Osteocyte (in vitro differentiated cells): ENCODE measurements at regions not wholly inside any gene's neighbourhood (a gene's known extent, or its start where the extent isn't known, plus 50 kb on each side); places are given as distances from the start of the nearest gene placed in this dataset.
A peak's percentile ranks its signal among the peaks of the same experiment; 100 is the strongest.

Experiments
- DNase-seq: peaks from one replicate; pipeline ENCODE4 v3.0.0; 2021; ENCODE audit warnings: mixed read lengths; ENCODE audit not compliant: unreplicated experiment; ENCODE audit errors: extremely low spot score
- H3K27ac Mint-ChIP-seq: one replicate; pipeline ENCODE4 v1.8.0; 2021; ENCODE audit warnings: mild to moderate bottlenecking, mixed read lengths; ENCODE audit not compliant: unreplicated experiment
- H3K27me3 Mint-ChIP-seq: one replicate; pipeline ENCODE4 v1.8.0; 2021; ENCODE audit warnings: mixed read lengths; ENCODE audit not compliant: unreplicated experiment
- H3K36me3 Mint-ChIP-seq: one replicate; pipeline ENCODE4 v1.8.0; 2021; ENCODE audit warnings: mixed read lengths; ENCODE audit not compliant: unreplicated experiment
- H3K4me1 Mint-ChIP-seq: one replicate; pipeline ENCODE4 v1.8.0; 2021; ENCODE audit warnings: mixed read lengths; ENCODE audit not compliant: unreplicated experiment
- H3K4me3 Mint-ChIP-seq: one replicate; pipeline ENCODE4 v1.8.0; 2021; ENCODE audit warnings: mild to moderate bottlenecking, moderate library complexity, mixed read lengths; ENCODE audit not compliant: unreplicated experiment
- H3K9me3 Mint-ChIP-seq: one replicate; pipeline ENCODE4 v1.8.0; 2021; ENCODE audit warnings: mixed read lengths; ENCODE audit not compliant: unreplicated experiment
- TF ChIP-seq, protein P1 (sequence below): fragments of 200-600 bp; sonication (generic); IDR thresholded peaks from 2 replicates; pipeline ENCODE4 v1.5.0; 2021; ENCODE audit warnings: antibody characterized with exemption, mild to moderate bottlenecking, moderate library complexity

DNA sequence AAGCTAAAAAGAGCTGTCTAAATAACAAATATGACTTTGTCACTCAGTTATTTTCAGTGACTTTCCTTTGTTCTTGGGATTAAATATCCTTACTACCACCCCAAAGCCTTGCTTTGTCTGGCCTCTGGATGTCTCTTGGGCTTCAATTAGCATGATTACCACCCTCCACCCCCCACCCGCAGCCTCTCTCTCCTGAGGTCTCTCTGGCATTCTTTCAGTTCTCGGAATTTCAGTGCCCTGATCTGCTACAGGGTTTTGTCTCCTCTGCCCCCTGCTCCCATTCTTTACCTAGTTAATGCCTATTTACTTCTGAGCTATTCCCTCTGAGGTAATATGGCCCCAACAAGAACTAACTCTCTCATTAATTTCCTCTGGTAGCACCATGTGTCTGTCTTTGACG is 376.4 kb downstream of the DEPDC1B start:
- TF ChIP-seq, protein P1, sequence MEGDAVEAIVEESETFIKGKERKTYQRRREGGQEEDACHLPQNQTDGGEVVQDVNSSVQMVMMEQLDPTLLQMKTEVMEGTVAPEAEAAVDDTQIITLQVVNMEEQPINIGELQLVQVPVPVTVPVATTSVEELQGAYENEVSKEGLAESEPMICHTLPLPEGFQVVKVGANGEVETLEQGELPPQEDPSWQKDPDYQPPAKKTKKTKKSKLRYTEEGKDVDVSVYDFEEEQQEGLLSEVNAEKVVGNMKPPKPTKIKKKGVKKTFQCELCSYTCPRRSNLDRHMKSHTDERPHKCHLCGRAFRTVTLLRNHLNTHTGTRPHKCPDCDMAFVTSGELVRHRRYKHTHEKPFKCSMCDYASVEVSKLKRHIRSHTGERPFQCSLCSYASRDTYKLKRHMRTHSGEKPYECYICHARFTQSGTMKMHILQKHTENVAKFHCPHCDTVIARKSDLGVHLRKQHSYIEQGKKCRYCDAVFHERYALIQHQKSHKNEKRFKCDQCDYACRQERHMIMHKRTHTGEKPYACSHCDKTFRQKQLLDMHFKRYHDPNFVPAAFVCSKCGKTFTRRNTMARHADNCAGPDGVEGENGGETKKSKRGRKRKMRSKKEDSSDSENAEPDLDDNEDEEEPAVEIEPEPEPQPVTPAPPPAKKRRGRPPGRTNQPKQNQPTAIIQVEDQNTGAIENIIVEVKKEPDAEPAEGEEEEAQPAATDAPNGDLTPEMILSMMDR = no peak
- peaks cover 20% of the 10 kb centered on the region for H3K9me3 Mint-ChIP-seq
- no peaks in the 10 kb centered on the region for H3K36me3 Mint-ChIP-seq
- H3K27ac Mint-ChIP-seq = no peak overlapping the region
- H3K4me1 Mint-ChIP-seq = no peaks in the 10 kb centered on the region
- H3K4me3 Mint-ChIP-seq = no peak overlapping the region
- H3K27me3 Mint-ChIP-seq = no peaks in the 10 kb centered on the region
- no peak for DNase-seq

DNA sequence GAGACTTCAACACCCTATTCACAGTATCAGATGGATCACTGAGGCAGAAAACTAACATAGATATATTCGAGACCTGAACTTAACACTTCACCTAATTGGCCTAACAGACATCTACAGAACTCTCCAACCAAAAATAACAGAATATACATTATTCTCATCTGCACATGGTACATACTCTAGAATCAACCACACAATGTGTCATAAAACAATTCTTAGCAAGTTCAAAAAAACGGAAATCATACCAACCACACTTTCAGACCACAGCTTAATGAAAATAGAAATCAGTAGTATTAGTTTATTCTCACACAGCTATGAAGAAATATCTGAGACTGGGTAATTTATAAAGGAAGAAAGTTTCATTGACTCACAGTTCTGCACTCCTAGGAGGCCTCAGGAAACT is 387.9 kb downstream of the DEPDC1B start:
- Mint-ChIP-seq H3K27me3 (peaks cover 5% of the 10 kb centered on the region), H3K27ac (no peak overlapping the region), H3K4me3 (no peak overlapping the region), H3K9me3 (peaks cover 2% of the 10 kb centered on the region), H3K36me3 (no peaks in the 10 kb centered on the region), H3K4me1 (no peaks in the 10 kb centered on the region)
- DNase-seq = no peak
- TF ChIP-seq, protein P1 = no peak

DNA sequence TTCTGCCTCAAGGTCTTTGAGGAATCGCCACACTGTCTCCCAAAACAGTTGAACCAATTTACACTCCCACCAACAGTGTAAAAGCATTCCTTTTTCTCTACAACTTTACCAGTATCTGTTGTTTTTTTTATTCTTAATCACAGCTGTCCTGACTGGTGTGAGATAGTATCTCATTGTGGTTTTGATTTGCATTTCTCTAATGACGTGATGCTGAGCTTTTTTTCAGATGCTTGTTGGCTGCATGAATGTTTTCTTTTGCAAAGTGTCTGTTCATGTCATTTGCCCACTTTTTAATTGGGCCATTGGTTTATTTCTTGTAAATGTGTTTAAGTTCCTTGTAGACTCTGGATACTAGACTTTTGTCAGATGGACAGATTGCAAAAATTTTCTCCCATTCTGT is 400.0 kb downstream of the DEPDC1B start:
- Mint-ChIP-seq H3K27me3 (peaks cover 1% of the 10 kb centered on the region), H3K27ac (no peak overlapping the region), H3K4me1 (peaks cover 5% of the 10 kb centered on the region), H3K36me3 (no peaks in the 10 kb centered on the region), H3K4me3 (no peak overlapping the region), H3K9me3 (peaks cover 10% of the 10 kb centered on the region)
- TF ChIP-seq, protein P1 = no peak
- DNase-seq = no peak

DNA sequence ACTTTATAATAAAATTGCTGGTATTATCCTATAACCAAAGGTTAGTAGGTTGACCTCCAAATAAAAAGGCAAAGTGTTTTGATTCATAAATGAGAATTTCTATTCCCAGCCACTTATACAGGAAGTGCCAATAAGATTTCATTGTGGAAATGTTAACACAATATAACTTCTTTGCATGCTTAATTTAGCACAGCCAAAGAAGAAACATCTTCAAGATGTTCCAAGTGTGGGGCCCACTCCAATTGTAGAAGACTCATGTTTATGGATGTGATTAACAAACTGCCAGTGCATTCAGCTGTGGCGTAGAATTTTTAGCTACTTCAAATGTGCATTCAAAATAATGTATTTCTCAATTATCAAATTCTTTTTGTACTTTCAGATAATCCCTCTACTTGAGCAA is 402.3 kb downstream of the DEPDC1B start:
- DNase-seq = no peak
- Mint-ChIP-seq H3K27me3 (peaks cover 16% of the 10 kb centered on the region), H3K36me3 (no peaks in the 10 kb centered on the region), H3K9me3 (peaks cover 10% of the 10 kb centered on the region), H3K4me3 (no peak overlapping the region), H3K27ac (no peak overlapping the region), H3K4me1 (peaks cover 4% of the 10 kb centered on the region)
- TF ChIP-seq, protein P1 = no peak

DNA sequence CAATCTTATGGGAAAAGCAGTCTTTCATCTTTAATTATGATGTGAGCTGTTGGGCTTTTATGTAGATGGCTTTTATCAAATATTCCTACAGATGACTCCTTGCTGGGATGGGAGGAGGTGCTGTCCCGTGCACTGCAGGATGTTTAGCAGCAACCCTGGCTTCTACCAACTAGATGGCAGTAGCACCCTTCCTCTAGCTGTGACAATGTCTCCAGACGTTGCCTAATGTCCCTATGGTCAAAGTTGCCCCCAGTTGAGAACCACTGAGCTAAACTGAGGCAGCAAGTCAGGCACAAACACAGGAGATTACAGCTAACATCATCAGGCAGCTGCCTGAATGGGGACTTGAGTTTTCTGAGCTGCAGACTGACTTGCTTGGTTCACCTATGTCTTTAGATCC is 401.9 kb upstream of the PDE4D start:
- DNase-seq = no peak
- Mint-ChIP-seq H3K4me3 (no peak overlapping the region), H3K27ac (no peak overlapping the region), H3K36me3 (no peaks in the 10 kb centered on the region), H3K4me1 (peaks cover 4% of the 10 kb centered on the region), H3K9me3 (peaks cover 7% of the 10 kb centered on the region), H3K27me3 (peaks cover 17% of the 10 kb centered on the region)
- TF ChIP-seq, protein P1 = peak; percentile 64
